ENCODE measurements at regions not wholly inside any gene's neighbourhood (a gene's known extent, or its start where the extent isn't known, plus 50 kb on each side); places are given as distances from the start of the nearest gene placed in this dataset.

GRCh38 chr12:125402874-125403789, 337.9 kb downstream of the AACS start:
- H3K4me3 ChIP-seq (ENCODE audit: low read depth, low read length): no peak overlapping the region
- ChIA-PET POLR2A (no interaction called here), CTCF (interaction anchor here (0.7 to 2.0 kb wide), 2 partner anchors 88 to 220 kb away, joined by 3 to 11 read pairs; no protein-coding TSS in a partner anchor)
- H3K27ac ChIP-seq (ENCODE audit: low read depth, low read length): no peak overlapping the region
- DNase-seq (ENCODE audit: low read depth, low spot score): no peak
- TF ChIP-seq CTCF (IDR thresholded peaks at IDR 0.05; ENCODE audit: low read depth, low read length): peak; percentile 45
- H3K27me3 ChIP-seq (ENCODE audit: control insufficient read depth, insufficient read depth, low read length): no peaks in the 10 kb centered on the region
- peaks cover 23% of the 10 kb centered on the region; the same call in 1 of the 2 replicates for H3K9me3 ChIP-seq (ENCODE audit: control insufficient read depth, insufficient read depth, low read length)

- Histone ChIP-seq H3K27ac (ENCODE audit: low read depth, low read length) (no peak overlapping the region), H3K27me3 (ENCODE audit: control insufficient read depth, insufficient read depth, low read length) (no peaks in the 10 kb centered on the region), H3K4me3 (ENCODE audit: low read depth, low read length) (no peak overlapping the region), H3K9me3 (ENCODE audit: control insufficient read depth, insufficient read depth, low read length) (peaks cover 24% of the 10 kb centered on the region; the same call in 1 of the 2 replicates)
- no peak for DNase-seq (ENCODE audit: low read depth, low spot score)
- ChIA-PET CTCF (no interaction called here), POLR2A (no interaction called here)
- TF ChIP-seq CTCF (IDR thresholded peaks at IDR 0.05; ENCODE audit: low read depth, low read length): no peak
Observed at GRCh38 chr12:125403843-125404242, 338.6 kb downstream of the AACS start.

- ChIA-PET POLR2A (no interaction called here), CTCF (no interaction called here)
- H3K27me3 ChIP-seq (ENCODE audit: control insufficient read depth, insufficient read depth, low read length): no peaks in the 10 kb centered on the region
- H3K27ac ChIP-seq (ENCODE audit: low read depth, low read length): no peak overlapping the region
- H3K9me3 ChIP-seq (ENCODE audit: control insufficient read depth, insufficient read depth, low read length): peaks cover 31% of the 10 kb centered on the region
- TF ChIP-seq CTCF (IDR thresholded peaks at IDR 0.05; ENCODE audit: low read depth, low read length): no peak
- DNase-seq (ENCODE audit: low read depth, low spot score): no peak
- no peak overlapping the region for H3K4me3 ChIP-seq (ENCODE audit: low read depth, low read length)
Observed at GRCh38 chr12:125406131-125406530, 340.9 kb downstream of the AACS start.

- H3K9me3 ChIP-seq (ENCODE audit: control insufficient read depth, insufficient read depth, low read length): peaks cover 34% of the 10 kb centered on the region
- ChIA-PET CTCF (no interaction called here), POLR2A (no interaction called here)
- no peak overlapping the region for H3K27ac ChIP-seq (ENCODE audit: low read depth, low read length)
- no peak for DNase-seq (ENCODE audit: low read depth, low spot score)
- no peak for TF ChIP-seq CTCF (IDR thresholded peaks at IDR 0.05; ENCODE audit: low read depth, low read length)
- no peak overlapping the region for H3K4me3 ChIP-seq (ENCODE audit: low read depth, low read length)
- no peaks in the 10 kb centered on the region for H3K27me3 ChIP-seq (ENCODE audit: control insufficient read depth, insufficient read depth, low read length)
Observed at GRCh38 chr12:125408718-125409117, 343.5 kb downstream of the AACS start.

- H3K27me3 ChIP-seq (ENCODE audit: control insufficient read depth, insufficient read depth, low read length): no peaks in the 10 kb centered on the region
- no peak overlapping the region for H3K27ac ChIP-seq (ENCODE audit: low read depth, low read length)
- POLR2A ChIA-PET: no interaction called here
- H3K4me3 ChIP-seq (ENCODE audit: low read depth, low read length): no peak overlapping the region
- H3K9me3 ChIP-seq (ENCODE audit: control insufficient read depth, insufficient read depth, low read length): peaks cover 46% of the 10 kb centered on the region
- TF ChIP-seq CTCF (IDR thresholded peaks at IDR 0.05; ENCODE audit: low read depth, low read length): no peak
- DNase-seq (ENCODE audit: low read depth, low spot score): no peak
- CTCF ChIA-PET: no interaction called here
Observed at GRCh38 chr12:125412506-125412905, 347.3 kb downstream of the AACS start.
